ENCODE measurements at regions not wholly inside any gene's neighbourhood (a gene's known extent, or its start where the extent isn't known, plus 50 kb on each side); places are given as distances from the start of the nearest gene placed in this dataset.

- no peak for DNase-seq (ENCODE audit: low read depth)
Observed at GRCh38 chrX:140848800-140849199, 139.2 kb downstream of the LINC00632 start.

DNA sequence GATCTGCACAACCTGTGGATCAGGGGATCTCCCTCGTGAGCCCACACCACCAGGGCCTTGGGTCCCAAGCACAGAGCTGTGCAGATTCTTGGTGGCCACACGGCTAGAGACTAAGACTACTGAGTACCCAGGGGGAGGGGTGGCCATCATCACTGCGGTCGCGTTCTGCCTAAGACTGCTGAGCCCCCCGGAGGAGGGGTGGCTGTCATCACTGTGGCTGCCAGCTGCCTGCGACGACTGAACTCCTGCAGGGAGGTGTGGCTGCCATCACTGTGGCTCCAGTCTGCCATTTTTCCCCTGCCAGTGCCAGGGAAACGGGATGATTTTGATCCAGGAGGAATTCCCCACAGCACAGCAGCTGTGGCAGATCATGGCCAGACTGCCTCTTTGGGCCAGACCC, 141.7 kb upstream of the SPANXB1 start:
- no peak for DNase-seq (ENCODE audit: low read depth)

DNA sequence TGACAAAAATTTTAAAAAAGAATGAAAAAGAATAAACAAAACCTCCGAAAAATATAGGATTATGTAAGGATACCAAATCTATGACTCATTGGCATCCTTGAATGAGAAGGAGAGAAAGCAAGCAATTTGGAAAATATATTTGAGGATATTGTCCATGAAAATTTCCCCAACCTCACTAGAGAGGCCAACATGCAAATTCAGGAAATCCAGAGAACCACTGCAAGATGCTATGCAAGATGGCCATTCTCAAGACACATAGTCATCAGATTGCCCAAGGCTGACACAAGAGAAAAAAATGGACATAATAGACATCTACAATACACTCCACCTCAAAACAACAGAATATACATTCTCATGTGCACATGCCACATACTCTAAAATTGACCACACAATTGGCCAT, 135.9 kb upstream of the SPANXB1 start:
- DNase-seq (ENCODE audit: low read depth) = peak; percentile 0

- DNase-seq (ENCODE audit: low read depth) = no peak
Observed at GRCh38 chrX:140912606-140913005, 89.8 kb upstream of the SPANXB1 start.

GRCh38 chrX:140913802-140914501, 88.4 kb upstream of the SPANXB1 start:
- peak; percentile 26 for DNase-seq (ENCODE audit: low read depth)

DNA sequence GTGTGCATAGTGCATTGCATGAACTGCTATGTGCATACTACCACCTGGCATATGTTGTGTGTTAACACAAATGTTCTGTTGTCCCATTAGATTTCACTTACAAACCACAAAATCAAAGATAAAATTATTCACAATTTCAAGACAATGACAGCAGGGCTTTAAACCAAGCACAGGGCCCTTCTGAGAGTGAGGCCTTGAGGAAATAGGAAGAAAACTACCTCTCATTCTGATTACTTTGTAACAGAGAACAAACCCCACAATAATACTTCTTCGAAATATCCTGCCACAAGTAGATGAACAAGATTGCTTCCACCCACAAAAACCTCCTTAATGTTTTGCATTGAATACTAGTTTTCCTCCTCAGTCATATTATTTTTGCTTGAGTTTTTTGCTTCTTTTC, 85.5 kb upstream of the SPANXB1 start:
- DNase-seq (ENCODE audit: low read depth) = no peak

DNA sequence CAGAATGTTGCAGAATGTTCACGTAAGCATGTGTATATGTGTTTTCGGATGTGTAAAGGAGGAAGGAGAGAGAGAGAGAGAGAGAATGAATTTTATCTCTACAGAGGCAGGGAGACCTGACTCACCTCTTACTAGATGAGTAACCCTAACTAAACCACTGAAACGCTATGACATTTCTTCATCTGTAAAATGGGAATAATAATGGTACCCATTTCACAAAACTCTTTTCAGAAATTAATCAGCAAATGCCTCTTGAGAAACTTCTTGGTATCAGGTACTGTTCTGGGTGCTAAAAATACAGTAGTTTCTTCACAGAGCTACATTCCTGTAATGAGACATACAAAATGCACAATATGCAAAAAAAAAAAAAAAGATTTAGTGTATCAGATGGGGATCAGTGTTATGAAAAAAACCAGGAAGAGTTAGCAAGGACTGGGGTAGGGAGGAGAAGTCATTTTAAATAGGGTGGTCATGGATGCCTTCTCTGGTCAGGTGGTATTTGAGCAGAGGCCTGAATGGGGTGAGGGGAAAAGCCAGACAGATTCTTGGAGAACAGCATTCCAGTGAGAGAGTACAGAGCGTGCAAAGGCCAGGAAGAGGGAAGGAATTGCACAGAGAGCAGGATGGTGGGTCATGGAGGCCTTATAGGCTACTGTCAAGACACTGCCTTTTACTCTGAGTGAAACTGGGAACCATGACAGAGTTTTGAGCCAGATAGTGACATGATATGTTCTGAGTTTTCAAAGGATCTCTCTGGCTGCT, 84.9 kb upstream of the SPANXB1 start:
- DNase-seq (ENCODE audit: low read depth) = no peak

GRCh38 chrX:140918398-140919038, 83.9 kb upstream of the SPANXB1 start:
- peak; percentile 75 for DNase-seq (ENCODE audit: low read depth)

DNA sequence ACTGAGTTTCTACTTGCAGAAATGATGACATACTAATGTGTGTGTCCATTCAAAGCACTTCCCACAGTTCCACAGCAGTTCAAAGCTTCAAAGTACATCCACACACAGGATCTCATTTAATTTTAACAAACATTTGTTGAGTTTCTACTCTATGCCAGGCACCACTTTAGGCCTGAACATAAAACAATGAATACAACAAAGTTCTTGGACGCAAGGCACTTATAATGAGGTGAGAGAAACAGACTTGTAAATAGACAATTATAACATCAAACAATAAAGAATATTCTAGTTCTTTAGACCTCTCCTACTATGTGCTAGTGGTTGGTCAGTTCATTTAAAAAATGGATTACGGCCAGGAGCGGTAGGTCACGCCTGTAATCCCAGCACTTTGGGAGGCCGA, 82.0 kb upstream of the SPANXB1 start:
- DNase-seq (ENCODE audit: low read depth) = no peak

- DNase-seq (ENCODE audit: low read depth) = no peak
Observed at GRCh38 chrX:140923118-140923517, 79.3 kb upstream of the SPANXB1 start.

- DNase-seq (ENCODE audit: low read depth) = no peak
Observed at GRCh38 chrX:140928739-140929138, 73.7 kb upstream of the SPANXB1 start.

DNA sequence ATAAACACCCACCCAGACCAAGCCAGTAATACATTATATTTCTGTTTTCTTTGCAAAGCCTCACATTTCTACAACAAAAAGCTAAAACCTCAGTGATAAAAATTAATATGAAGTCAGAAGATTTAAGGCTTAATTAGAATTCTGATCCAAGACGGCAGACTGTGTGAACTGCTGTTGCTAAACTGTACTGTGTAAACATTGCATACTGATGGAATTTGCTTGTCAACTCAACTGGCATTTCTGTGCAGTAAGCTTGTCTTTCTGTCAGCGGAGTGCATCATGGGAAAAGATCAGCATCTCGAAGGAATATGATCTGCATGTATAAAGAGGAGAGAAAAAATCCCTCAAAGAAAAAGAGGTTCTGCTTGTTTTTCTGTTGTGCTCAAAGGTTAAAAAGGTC, 69.4 kb upstream of the SPANXB1 start:
- peak; percentile 20 for DNase-seq (ENCODE audit: low read depth)

DNA sequence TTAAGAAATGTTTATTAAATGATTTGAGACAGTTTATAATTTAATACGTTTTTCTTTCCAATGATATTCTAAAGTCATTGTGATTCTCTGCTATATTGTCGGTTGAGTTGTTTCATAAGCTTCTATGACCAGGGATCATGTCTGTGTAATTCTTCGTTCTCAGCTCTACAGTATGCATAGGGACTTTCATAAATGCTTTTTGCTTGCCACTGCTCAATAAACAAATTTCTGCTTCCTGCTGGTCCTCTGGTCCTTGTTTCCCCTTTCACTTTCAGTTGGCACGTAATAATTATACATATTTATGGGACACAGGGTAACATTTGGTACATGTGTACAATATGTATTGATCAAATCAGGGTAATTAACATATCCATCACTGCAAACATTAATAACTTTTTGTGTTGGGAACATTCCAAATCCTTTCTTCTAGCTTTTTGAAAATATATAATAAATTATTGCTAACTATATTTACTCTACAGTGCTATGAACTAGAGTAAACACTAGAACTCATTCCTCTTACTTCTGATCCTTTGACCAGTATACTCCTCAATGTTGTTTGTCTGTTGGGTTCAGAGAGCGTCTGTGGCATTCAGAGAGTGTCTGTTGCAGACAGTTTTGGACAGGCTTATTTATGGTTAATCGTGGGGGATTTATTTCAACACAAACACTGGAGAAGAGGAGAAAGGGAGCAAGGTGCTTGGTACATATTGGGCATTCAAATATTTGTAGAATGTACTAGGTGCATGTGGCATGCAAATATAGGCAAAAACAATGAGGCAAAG, 68.3 kb upstream of the SPANXB1 start:
- DNase-seq (ENCODE audit: low read depth) = no peak

DNA sequence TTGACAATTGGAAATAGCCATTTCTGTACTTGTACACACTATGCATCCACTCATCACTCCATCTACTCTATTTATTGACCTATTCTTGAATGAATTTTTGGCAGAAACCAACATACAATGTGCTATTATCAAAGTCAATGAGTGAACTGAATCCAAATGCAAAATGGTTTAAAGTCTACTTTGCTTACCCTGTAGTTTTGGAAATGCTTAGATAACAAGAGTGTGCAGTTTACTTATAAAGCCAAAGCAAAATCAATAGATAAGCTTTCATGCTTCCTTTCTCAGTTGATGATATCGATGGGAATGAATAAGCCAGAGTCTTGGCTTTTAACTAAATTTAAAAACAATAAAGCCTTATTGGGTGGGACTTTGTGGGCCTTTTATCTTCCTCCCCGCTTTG, 58.9 kb upstream of the SPANXB1 start:
- no peak for DNase-seq (ENCODE audit: low read depth)

GRCh38 chrX:140944710-140945109, 57.7 kb upstream of the SPANXB1 start:
- DNase-seq (ENCODE audit: low read depth) = peak; percentile 36

DNA sequence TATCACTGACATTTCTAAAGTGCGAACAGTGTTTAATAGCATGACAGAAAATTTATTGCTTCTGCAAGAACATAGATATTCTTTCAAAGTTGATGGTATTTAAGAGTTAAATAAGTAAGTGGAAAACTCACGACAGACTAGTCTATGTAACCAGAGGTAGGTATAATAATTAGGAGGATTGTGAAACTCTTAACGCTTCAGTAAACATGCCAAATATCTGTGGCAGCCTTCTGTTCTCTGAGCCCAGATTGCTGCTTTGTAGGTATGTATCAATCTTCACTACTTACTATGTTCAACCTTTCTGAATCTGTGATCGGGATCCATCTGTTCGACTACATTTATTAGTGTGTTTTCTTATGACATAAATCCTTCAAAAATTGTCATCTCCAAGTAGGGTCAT, 53.6 kb upstream of the SPANXB1 start:
- DNase-seq (ENCODE audit: low read depth) = no peak

- DNase-seq (ENCODE audit: low read depth) = peak; percentile 41
Observed at GRCh38 chrX:140949233-140949632, 53.2 kb upstream of the SPANXB1 start.
